HCT116 (cell line): ENCODE measurements at regions not wholly inside any gene's neighbourhood (a gene's known extent, or its start where the extent isn't known, plus 50 kb on each side); places are given as distances from the start of the nearest gene placed in this dataset.
A peak's percentile ranks its signal among the peaks of the same experiment; 100 is the strongest.

ENCODE experiments used
- ATAC-seq: fragments of 200-7000 bp; cut with Tn5 transposase; 2 replicates; pipeline ENCODE4 v1.9.1; 2020; ENCODE audit warnings: mild to moderate bottlenecking, moderate library complexity
- BruUV-seq: library from RNA; stranded (reverse); fragments of 400-500 nt; replicated peaks from 2 replicates; lab custom pipeline; 2021; lab: Mats Ljungman, UMichigan
- CTCF ChIA-PET: fragments of 300-600 bp; sonication (Branson Sonifier 250); formaldehyde crosslinking; loops from one replicate; lab custom pipeline; 2021; ENCODE audit warnings: antibody characterized with exemption; lab: Charles Lee
- POLR2A ChIA-PET: fragments of 300-600, 350-600 bp; sonication (Branson Sonifier 250); formaldehyde crosslinking; loops from one replicate; lab custom pipeline; 2021; ENCODE audit warnings: antibody characterized with exemption; lab: Charles Lee
- RAD21 ChIA-PET, 2 experiments: fragments of 300-600 bp; sonication (Branson Sonifier 250); formaldehyde crosslinking; loops; one replicate each; lab custom pipeline; 2023; ENCODE audit warnings: low total read pairs in 2 of 2; ENCODE audit not compliant: uncharacterized antibody in 2 of 2, unreplicated experiment in 2 of 2, low non-redundant PET in 1 of 2; lab: Charles Lee
- DNase-seq: peaks from one replicate; pipeline ENCODE4 v3.0.0-alpha.2; 2010; ENCODE audit warnings: low read depth, low spot score
- H2AFZ ChIP-seq: fragments of 200-600 bp; shearing (Covaris generic), sonication (generic); 2 replicates; pipeline ENCODE4 v1.6.1; 2017; ENCODE audit warnings: low read depth, mixed run types, mixed read lengths, antibody characterized with exemption, low read length; ENCODE audit not compliant: poor library complexity, severe bottlenecking
- H3K27ac ChIP-seq: 2 replicates; pipeline ENCODE4 v1.5.1; 2012; ENCODE audit warnings: low read depth, low read length
- H3K27me3 ChIP-seq: fragments of 200-600 bp; sonication (generic); 2 replicates; pipeline ENCODE4 v1.6.1; 2016; ENCODE audit warnings: mixed run types, low read length, mixed read lengths; ENCODE audit not compliant: insufficient read depth
- H3K36me3 ChIP-seq, 2 experiments: fragments of 200-500 bp in 1 of 2; fragments of 200-600 bp in 1 of 2; sonication (Bioruptor generic) in 1 of 2; sonication (generic) in 1 of 2; 2 replicates each; pipeline versions ENCODE4 v1.5.1 to v1.6.1; 2014 to 2016; ENCODE audit warnings: low read length in 2 of 2, inconsistent platforms in 1 of 2, mixed read lengths in 1 of 2, mixed run types in 1 of 2; ENCODE audit not compliant: insufficient read depth in 2 of 2, control insufficient read depth in 1 of 2
- H3K4me1 ChIP-seq, 2 experiments: fragments of 200-600 bp in 1 of 2; sonication (generic) in 1 of 2; 2 replicates each; pipeline versions ENCODE4 v1.5.1 to v1.6.1; 2012 to 2017; ENCODE audit warnings: low read length in 2 of 2, inconsistent platforms in 1 of 2, mild to moderate bottlenecking in 1 of 2, mixed read lengths in 1 of 2, mixed run types in 1 of 2, moderate library complexity in 1 of 2; ENCODE audit not compliant: insufficient read depth in 2 of 2, control insufficient read depth in 1 of 2
- H3K4me2 ChIP-seq: fragments of 200-600 bp; sonication (generic); 2 replicates; pipeline ENCODE4 v1.6.1; 2017; ENCODE audit warnings: mixed run types, low read length, mixed read lengths
- H3K4me3 ChIP-seq, 2 experiments: fragments of 200-600 bp in 1 of 2; sonication (generic) in 1 of 2; replicated peaks in 1 of 2; 2 replicates each; pipeline ENCODE4 v1.5.1; 2011 to 2016; ENCODE audit warnings: low read length in 2 of 2, control low read depth in 1 of 2, low read depth in 1 of 2, mild to moderate bottlenecking in 1 of 2, mixed read lengths in 1 of 2, mixed run types in 1 of 2
- H3K79me2 ChIP-seq: fragments of 200-600 bp; sonication (generic); 2 replicates; pipeline ENCODE4 v1.6.1; 2017; ENCODE audit warnings: mild to moderate bottlenecking, mixed run types, low read length, moderate library complexity, mixed read lengths; ENCODE audit not compliant: insufficient read depth
- H3K9ac ChIP-seq: fragments of 200-600 bp; sonication (generic); 2 replicates; pipeline ENCODE4 v1.6.1; 2016; ENCODE audit warnings: low read length, mixed read lengths
- H3K9me2 ChIP-seq: fragments of 200-600 bp; sonication (generic), shearing (Covaris generic); 2 replicates; pipeline ENCODE4 v1.6.1; 2017; ENCODE audit warnings: mixed run types, mild to moderate bottlenecking, moderate library complexity; ENCODE audit not compliant: insufficient read depth
- H3K9me3 ChIP-seq, 2 experiments: fragments of 200-500 bp in 1 of 2; fragments of 200-600 bp in 1 of 2; sonication (Bioruptor generic) in 1 of 2; sonication (generic) in 1 of 2; 2 replicates each; pipeline ENCODE4 v1.6.1; 2014 to 2017; ENCODE audit warnings: low read length in 2 of 2, mixed read lengths in 2 of 2, inconsistent platforms in 1 of 2, low read depth in 1 of 2, mild to moderate bottlenecking in 1 of 2, mixed run types in 1 of 2, moderate library complexity in 1 of 2; ENCODE audit not compliant: control insufficient read depth in 1 of 2, insufficient read depth in 1 of 2
- H4K20me1 ChIP-seq: fragments of 200-600 bp; sonication (generic), shearing (Covaris generic); 2 replicates; pipeline ENCODE4 v1.6.1; 2017; ENCODE audit warnings: mixed run types, mild to moderate bottlenecking, moderate library complexity; ENCODE audit not compliant: insufficient read depth
- CBX3 ChIP-seq: IDR thresholded peaks from 2 replicates; pipeline ENCODE4 v1.6.1; 2012; ENCODE audit warnings: low read depth
- CEBPB ChIP-seq: IDR thresholded peaks from 2 replicates; pipeline ENCODE4 v1.6.1; 2012; ENCODE audit warnings: low read depth
- EGR1 ChIP-seq: IDR thresholded peaks from 2 replicates; pipeline ENCODE4 v1.6.1; 2012; ENCODE audit warnings: low read depth
- ELF1 ChIP-seq: IDR thresholded peaks from 2 replicates; pipeline ENCODE4 v1.6.1; 2012; ENCODE audit warnings: low read depth, borderline replicate concordance
- EZH2phosphoT487 ChIP-seq: fragments of 200-600 bp; IDR thresholded peaks from 2 replicates; pipeline ENCODE4 v1.6.1; 2018; ENCODE audit warnings: antibody characterized with exemption, borderline replicate concordance
- FOSL1 ChIP-seq: IDR thresholded peaks from 2 replicates; pipeline ENCODE4 v1.6.1; 2012; ENCODE audit warnings: low read depth
- JUND ChIP-seq: IDR thresholded peaks from 2 replicates; pipeline ENCODE4 v1.6.1; 2012
- POLR2A ChIP-seq: IDR thresholded peaks from 2 replicates; pipeline ENCODE4 v1.7.0; 2011; ENCODE audit warnings: borderline replicate concordance; ENCODE audit not compliant: insufficient read depth, insufficient read length; ENCODE audit errors: extremely low read depth
- POLR2AphosphoS5 ChIP-seq: IDR thresholded peaks from 2 replicates; pipeline ENCODE4 v1.6.1; 2011; ENCODE audit warnings: mild to moderate bottlenecking, low read depth, low read length, moderate library complexity
- SIN3A ChIP-seq: IDR thresholded peaks from 2 replicates; pipeline ENCODE4 v1.6.1; 2012; ENCODE audit warnings: low read depth
- SRF ChIP-seq: IDR thresholded peaks from 2 replicates; pipeline ENCODE4 v1.6.1; 2012; ENCODE audit warnings: low read depth
- TCF7L2 ChIP-seq: IDR thresholded peaks from 2 replicates; pipeline ENCODE4 v1.7.0; 2011; ENCODE audit warnings: borderline replicate concordance, inconsistent platforms; ENCODE audit not compliant: insufficient read depth, insufficient read length; ENCODE audit errors: extremely low read depth
- YY1 ChIP-seq: IDR thresholded peaks from 2 replicates; pipeline ENCODE4 v1.6.1; 2011; ENCODE audit warnings: low read length, low read depth, moderate library complexity, mild to moderate bottlenecking; ENCODE audit not compliant: insufficient replicate concordance; ENCODE audit errors: extremely low read depth
- ZFX ChIP-seq: fragments of 450-650 bp; IDR thresholded peaks from 2 replicates; pipeline ENCODE4 v1.6.1; 2017
- ZNF274 ChIP-seq: fragments of 200-500 bp; sonication (Bioruptor generic); IDR thresholded peaks from 2 replicates; pipeline ENCODE4 v1.6.1; 2014; ENCODE audit warnings: mild to moderate bottlenecking, low read depth, low read length, inconsistent platforms
- intact Hi-C: fragments of 100-400 bp; cut with micrococcal nuclease; formaldehyde crosslinking; loops from 2 replicates; pipeline ENCODE4 v1.10.0; 2022
- TF ChIP-seq, protein P1 (sequence below): IDR thresholded peaks from 2 replicates; pipeline ENCODE4 v1.6.1; 2012
- TF ChIP-seq, protein P2 (sequence below), 3 experiments: fragments of 200-600 bp in 1 of 3; sonication (generic) in 1 of 3; IDR thresholded peaks in 2 of 3; conservative IDR thresholded peaks in 1 of 3; 2 replicates each; pipeline ENCODE4 v1.5.1; 2012 to 2017; ENCODE audit warnings: low read depth in 2 of 3, low read length in 2 of 3, antibody characterized with exemption in 1 of 3, borderline replicate concordance in 1 of 3, control low read depth in 1 of 3, mild to moderate bottlenecking in 1 of 3, mixed read lengths in 1 of 3, mixed run types in 1 of 3, moderate library complexity in 1 of 3; ENCODE audit not compliant: insufficient read depth in 1 of 3

GRCh38 chr2:64361151-64361938, 92.6 kb upstream of the LGALSL start:
- no peak overlapping the region for H3K4me3 ChIP-seq
- ATAC-seq: no peak
- H3K79me2 ChIP-seq: no peaks in the 10 kb centered on the region
- H3K4me1 ChIP-seq: peaks cover 22 to 53% of the 10 kb centered on the region in 2 experiments
- ChIA-PET CTCF (interaction anchor here (1.1 to 1.4 kb wide), 2 partner anchors 11 to 127 kb away, joined by 3 read pairs; no protein-coding TSS in a partner anchor), RAD21 (no interaction called here), POLR2A (interaction anchor here (0.9 kb wide), 1 partner anchor 161 kb away, joined by 4 read pairs; no protein-coding TSS in a partner anchor)
- TF ChIP-seq POLR2A: no peak
- H3K27ac ChIP-seq: no peak overlapping the region
- H3K36me3 ChIP-seq: no peaks in the 10 kb centered on the region
- H3K27me3 ChIP-seq: no peaks in the 10 kb centered on the region
- H3K4me2 ChIP-seq: no peak overlapping the region
- H3K9me3 ChIP-seq: no peaks in the 10 kb centered on the region
- BruUV-seq: no TSS peak
- no peak for DNase-seq
- no peak overlapping the region for H3K9ac ChIP-seq
- no peaks in the 10 kb centered on the region for H4K20me1 ChIP-seq
- intact Hi-C loops: no loop called here
- no peak overlapping the region for H2AFZ ChIP-seq
- no peaks in the 10 kb centered on the region for H3K9me2 ChIP-seq

- H3K79me2 ChIP-seq: no peaks in the 10 kb centered on the region
- intact Hi-C loops: no loop called here
- no peaks in the 10 kb centered on the region for H3K9me2 ChIP-seq
- no TSS peak for BruUV-seq
- ATAC-seq (peak; percentile 70), DNase-seq (peak; percentile 73)
- H3K36me3 ChIP-seq: no peaks in the 10 kb centered on the region
- POLR2A ChIA-PET: interaction anchor here (1.5 kb wide), 1 partner anchor 10 kb away, joined by 4 read pairs; no protein-coding TSS in a partner anchor
- CTCF ChIA-PET: interaction anchor here (0.8 to 1.7 kb wide), 3 partner anchors 31 to 160 kb away, joined by 3 to 4 read pairs (median 3); no protein-coding TSS in a partner anchor
- RAD21 ChIA-PET: no interaction called here
- no peak overlapping the region for H3K27ac ChIP-seq
- H2AFZ ChIP-seq: peak overlapping the region; percentile 77
- no peaks in the 10 kb centered on the region for H4K20me1 ChIP-seq
- H3K9me3 ChIP-seq: no peaks in the 10 kb centered on the region
- peaks cover 22 to 53% of the 10 kb centered on the region in 2 experiments for H3K4me1 ChIP-seq
- H3K9ac ChIP-seq: peak overlapping the region; percentile 26; the same call in 1 of the 2 replicates
- peak overlapping the region in 1 of 2 experiments; percentile 17; a peak in 1 of 4 replicates for H3K4me3 ChIP-seq
- no peaks in the 10 kb centered on the region for H3K27me3 ChIP-seq
- peak overlapping the region; percentile 72 for H3K4me2 ChIP-seq
- no peak for TF ChIP-seq EGR1
- peak; percentile 31 for TF ChIP-seq YY1
- TF ChIP-seq CEBPB: no peak
- TF ChIP-seq SRF: no peak
- no peak for TF ChIP-seq ZNF274
- no peak for TF ChIP-seq ZFX
- TF ChIP-seq, protein P1, sequence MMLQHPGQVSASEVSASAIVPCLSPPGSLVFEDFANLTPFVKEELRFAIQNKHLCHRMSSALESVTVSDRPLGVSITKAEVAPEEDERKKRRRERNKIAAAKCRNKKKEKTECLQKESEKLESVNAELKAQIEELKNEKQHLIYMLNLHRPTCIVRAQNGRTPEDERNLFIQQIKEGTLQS: no peak; the same call in 1 of the 2 replicates
- no peak for TF ChIP-seq TCF7L2
- peak; percentile 62; the same call in 1 of the 2 replicates for TF ChIP-seq CBX3
- TF ChIP-seq SIN3A: no peak
- TF ChIP-seq, protein P2, sequence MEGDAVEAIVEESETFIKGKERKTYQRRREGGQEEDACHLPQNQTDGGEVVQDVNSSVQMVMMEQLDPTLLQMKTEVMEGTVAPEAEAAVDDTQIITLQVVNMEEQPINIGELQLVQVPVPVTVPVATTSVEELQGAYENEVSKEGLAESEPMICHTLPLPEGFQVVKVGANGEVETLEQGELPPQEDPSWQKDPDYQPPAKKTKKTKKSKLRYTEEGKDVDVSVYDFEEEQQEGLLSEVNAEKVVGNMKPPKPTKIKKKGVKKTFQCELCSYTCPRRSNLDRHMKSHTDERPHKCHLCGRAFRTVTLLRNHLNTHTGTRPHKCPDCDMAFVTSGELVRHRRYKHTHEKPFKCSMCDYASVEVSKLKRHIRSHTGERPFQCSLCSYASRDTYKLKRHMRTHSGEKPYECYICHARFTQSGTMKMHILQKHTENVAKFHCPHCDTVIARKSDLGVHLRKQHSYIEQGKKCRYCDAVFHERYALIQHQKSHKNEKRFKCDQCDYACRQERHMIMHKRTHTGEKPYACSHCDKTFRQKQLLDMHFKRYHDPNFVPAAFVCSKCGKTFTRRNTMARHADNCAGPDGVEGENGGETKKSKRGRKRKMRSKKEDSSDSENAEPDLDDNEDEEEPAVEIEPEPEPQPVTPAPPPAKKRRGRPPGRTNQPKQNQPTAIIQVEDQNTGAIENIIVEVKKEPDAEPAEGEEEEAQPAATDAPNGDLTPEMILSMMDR (IDR thresholded peaks at IDR 0.05 in 2 of 3, conservative IDR thresholded peaks at IDR 0.05 in 1 of 3; ENCODE audit: borderline replicate concordance in 1 of 3, insufficient read depth in 1 of 3, low read depth in 2 of 3, low read length in 2 of 3): no peak
- peak; percentile 38 for TF ChIP-seq POLR2AphosphoS5
- TF ChIP-seq JUND: peak; percentile 78
- TF ChIP-seq POLR2A: no peak
- TF ChIP-seq EZH2phosphoT487: no peak
- no peak for TF ChIP-seq ELF1
- peak; percentile 71 for TF ChIP-seq FOSL1
Measured at GRCh38 chr2:64362562-64363026, 91.4 kb upstream of the LGALSL start.
